Astrocyte (in vitro differentiated cells and primary cell): ENCODE measurements at regions not wholly inside any gene's neighbourhood (a gene's known extent, or its start where the extent isn't known, plus 50 kb on each side); places are given as distances from the start of the nearest gene placed in this dataset.

ENCODE experiments used
- EZH2 ChIP-seq: IDR thresholded peaks from 2 replicates; pipeline ENCODE4 v1.6.1; 2012; ENCODE audit warnings: mild to moderate bottlenecking, low read length, inconsistent platforms; ENCODE audit not compliant: insufficient read depth
- TF ChIP-seq, protein P1 (sequence below): IDR thresholded peaks from 2 replicates; pipeline ENCODE4 v1.5.1; 2011; ENCODE audit warnings: low read depth, mild to moderate bottlenecking, inconsistent platforms, low read length, moderate library complexity; ENCODE audit not compliant: insufficient read depth

DNA sequence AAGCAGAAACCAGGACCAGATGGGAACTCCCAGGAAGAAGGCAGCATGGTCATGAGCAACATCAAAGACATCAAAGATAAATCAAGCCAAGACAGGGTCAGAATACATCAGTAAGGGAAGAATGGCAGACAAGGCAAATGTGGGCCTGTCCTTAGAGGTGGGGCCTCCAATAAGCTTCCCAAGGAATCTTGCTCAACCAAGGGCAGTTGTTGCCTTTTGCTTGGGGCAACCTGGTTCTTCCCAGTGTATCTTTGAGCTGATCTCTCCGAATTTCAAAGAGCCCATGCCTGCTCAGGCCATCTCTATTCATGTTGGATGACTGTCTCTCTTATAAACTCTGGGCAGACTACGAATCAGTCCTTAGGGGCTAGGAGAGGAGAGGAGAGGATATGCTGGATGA is 68.4 kb upstream of the HABP2 start:
- TF ChIP-seq, protein P1, sequence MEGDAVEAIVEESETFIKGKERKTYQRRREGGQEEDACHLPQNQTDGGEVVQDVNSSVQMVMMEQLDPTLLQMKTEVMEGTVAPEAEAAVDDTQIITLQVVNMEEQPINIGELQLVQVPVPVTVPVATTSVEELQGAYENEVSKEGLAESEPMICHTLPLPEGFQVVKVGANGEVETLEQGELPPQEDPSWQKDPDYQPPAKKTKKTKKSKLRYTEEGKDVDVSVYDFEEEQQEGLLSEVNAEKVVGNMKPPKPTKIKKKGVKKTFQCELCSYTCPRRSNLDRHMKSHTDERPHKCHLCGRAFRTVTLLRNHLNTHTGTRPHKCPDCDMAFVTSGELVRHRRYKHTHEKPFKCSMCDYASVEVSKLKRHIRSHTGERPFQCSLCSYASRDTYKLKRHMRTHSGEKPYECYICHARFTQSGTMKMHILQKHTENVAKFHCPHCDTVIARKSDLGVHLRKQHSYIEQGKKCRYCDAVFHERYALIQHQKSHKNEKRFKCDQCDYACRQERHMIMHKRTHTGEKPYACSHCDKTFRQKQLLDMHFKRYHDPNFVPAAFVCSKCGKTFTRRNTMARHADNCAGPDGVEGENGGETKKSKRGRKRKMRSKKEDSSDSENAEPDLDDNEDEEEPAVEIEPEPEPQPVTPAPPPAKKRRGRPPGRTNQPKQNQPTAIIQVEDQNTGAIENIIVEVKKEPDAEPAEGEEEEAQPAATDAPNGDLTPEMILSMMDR, result no peak
- no peak for TF ChIP-seq EZH2
